Body of pancreas (tissue), 4 donors: ENCODE measurements at regions not wholly inside any gene's neighbourhood (a gene's known extent, or its start where the extent isn't known, plus 50 kb on each side); places are given as distances from the start of the nearest gene placed in this dataset.
A peak's percentile ranks its signal among the peaks of the same experiment; 100 is the strongest.

Experiments
- CTCF ChIP-seq, 7 experiments: fragments of 450-650 bp in 4 of 7; fragments of 200-600 bp in 3 of 7; sonication (generic) in 3 of 7; IDR thresholded peaks; one replicate each; pipeline ENCODE4 v1.5.1; 2016 to 2019; ENCODE audit warnings: antibody characterized with exemption in 7 of 7
- POLR2A ChIP-seq, 3 donors: fragments of 450-650 bp; IDR thresholded peaks; one replicate each; pipeline ENCODE4 v1.6.1; 2016; ENCODE audit warnings: antibody characterized with exemption in 3 of 3, mild to moderate bottlenecking in 2 of 3

GRCh38 chr16:63617990-63618763 is 1503.7 kb downstream of the CDH11 start:
- peak; percentile 35 to 79 (median 72) for TF ChIP-seq POLR2A (IDR thresholded peaks at IDR 0.05)
- TF ChIP-seq CTCF (IDR thresholded peaks at IDR 0.05): no peak
